ENCODE measurements at regions not wholly inside any gene's neighbourhood (a gene's known extent, or its start where the extent isn't known, plus 50 kb on each side); places are given as distances from the start of the nearest gene placed in this dataset.

DNA sequence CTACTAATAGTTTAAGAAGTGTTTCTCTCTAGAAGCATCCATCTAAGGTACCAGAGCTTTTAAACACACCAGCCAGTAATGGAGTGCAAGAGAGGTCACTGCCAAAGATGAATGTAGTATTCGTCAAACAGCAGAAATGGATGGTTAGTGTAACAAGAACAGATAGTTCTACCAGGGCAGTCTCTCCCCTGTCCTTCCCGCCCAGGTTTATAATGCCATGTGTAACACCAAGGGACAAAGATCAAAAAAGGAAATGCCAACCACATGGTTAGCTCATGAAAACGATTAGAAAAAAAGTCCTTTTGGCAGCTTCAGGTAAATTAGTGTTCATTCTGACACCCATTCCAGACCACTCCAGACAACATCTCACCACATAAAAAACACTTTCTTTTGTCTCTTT lies 100.9 kb downstream of the RPS29 start:
- Mint-ChIP-seq H3K36me3 (ENCODE audit: low read depth) (no peaks in the 10 kb centered on the region), H3K9me3 (ENCODE audit: low read depth) (peaks cover 10% of the 10 kb centered on the region), H3K4me1 (ENCODE audit: low read depth) (no peaks in the 10 kb centered on the region), H3K27me3 (ENCODE audit: low read depth) (peaks cover 70% of the 10 kb centered on the region), H3K4me3 (ENCODE audit: unreplicated experiment) (no peak overlapping the region), H3K27ac (ENCODE audit: unreplicated experiment) (no peak overlapping the region)
- TF ChIP-seq CTCF (IDR thresholded peaks at IDR 0.05): no peak
- DNase-seq (ENCODE audit: low spot score): no peak

DNA sequence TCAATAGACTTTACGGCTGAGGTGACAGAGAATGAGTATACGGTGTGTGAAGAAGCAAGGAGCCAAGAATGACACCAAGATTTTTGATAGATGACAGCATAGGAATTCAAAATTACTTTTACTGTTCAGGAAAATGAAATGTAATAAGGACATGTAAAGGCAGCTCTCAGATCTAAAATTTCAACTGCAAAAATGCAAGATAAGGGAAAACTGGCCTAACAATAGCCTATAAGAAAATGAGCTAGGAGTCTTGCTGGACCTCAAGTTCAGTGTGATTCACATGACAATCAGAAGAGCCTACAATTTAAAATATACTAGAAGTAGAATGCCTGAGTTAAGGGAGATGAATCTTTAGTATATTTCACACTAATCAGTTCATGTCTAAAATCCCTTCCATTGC lies 102.0 kb downstream of the RPS29 start:
- Mint-ChIP-seq H3K4me1 (ENCODE audit: low read depth) (no peaks in the 10 kb centered on the region), H3K9me3 (ENCODE audit: low read depth) (peaks cover 10% of the 10 kb centered on the region), H3K4me3 (ENCODE audit: unreplicated experiment) (no peak overlapping the region), H3K36me3 (ENCODE audit: low read depth) (no peaks in the 10 kb centered on the region), H3K27ac (ENCODE audit: unreplicated experiment) (no peak overlapping the region), H3K27me3 (ENCODE audit: low read depth) (peaks cover 62% of the 10 kb centered on the region)
- DNase-seq (ENCODE audit: low spot score): no peak
- no peak for TF ChIP-seq CTCF (IDR thresholded peaks at IDR 0.05)

DNA sequence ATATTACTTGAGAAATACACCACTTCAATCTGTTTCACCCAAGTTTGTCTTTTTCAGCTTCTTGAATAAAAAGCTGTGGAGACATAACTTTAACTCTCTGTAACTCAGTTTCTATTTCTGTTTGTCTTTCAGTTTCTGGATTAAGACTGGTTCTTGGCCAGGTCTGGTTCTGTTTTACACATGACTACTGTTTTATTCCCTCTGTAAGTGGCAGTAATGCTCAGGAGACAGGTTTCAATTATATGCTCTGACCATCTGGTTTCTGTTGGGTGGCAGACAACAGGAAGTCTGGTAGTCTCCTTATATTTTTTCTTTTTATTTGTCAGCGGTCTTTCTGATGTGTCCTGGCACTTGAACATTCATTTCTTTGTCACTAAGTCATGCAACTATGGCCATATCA lies 102.9 kb downstream of the RPS29 start:
- TF ChIP-seq CTCF (IDR thresholded peaks at IDR 0.05): no peak
- peaks cover 10% of the 10 kb centered on the region for H3K9me3 Mint-ChIP-seq (ENCODE audit: low read depth)
- H3K36me3 Mint-ChIP-seq (ENCODE audit: low read depth): no peaks in the 10 kb centered on the region
- H3K4me1 Mint-ChIP-seq (ENCODE audit: low read depth): no peaks in the 10 kb centered on the region
- H3K4me3 Mint-ChIP-seq (ENCODE audit: unreplicated experiment): no peak overlapping the region
- no peak overlapping the region for H3K27ac Mint-ChIP-seq (ENCODE audit: unreplicated experiment)
- DNase-seq (ENCODE audit: low spot score): no peak
- H3K27me3 Mint-ChIP-seq (ENCODE audit: low read depth): peaks cover 55% of the 10 kb centered on the region

DNA sequence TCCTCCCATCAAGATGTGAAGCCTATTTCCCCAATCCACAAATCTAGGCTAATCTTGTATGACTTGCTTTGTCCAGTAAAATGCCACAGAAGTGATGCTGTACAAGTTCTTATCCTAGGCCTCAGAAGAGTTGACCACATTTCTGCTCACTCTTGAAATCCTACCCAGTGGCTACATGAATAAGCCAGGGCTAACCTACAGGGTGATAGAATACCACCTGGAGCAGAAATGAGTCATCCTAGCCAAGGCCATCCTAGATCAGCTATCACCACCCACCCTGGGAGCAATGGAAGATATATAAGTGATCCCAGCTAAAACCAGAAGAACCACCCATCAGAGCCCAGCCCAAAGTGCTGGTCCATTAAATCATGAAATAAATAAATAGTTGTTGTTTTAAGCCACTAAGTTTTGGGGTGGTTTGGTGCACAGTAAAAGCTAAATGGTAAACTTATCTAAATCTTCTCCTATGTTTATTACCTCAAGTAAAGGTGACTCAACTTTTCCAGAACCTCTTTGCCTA lies 105.1 kb downstream of the RPS29 start:
- Mint-ChIP-seq H3K9me3 (ENCODE audit: low read depth) (peaks cover 10% of the 10 kb centered on the region), H3K27me3 (ENCODE audit: low read depth) (peaks cover 41% of the 10 kb centered on the region), H3K4me1 (ENCODE audit: low read depth) (no peaks in the 10 kb centered on the region), H3K4me3 (ENCODE audit: unreplicated experiment) (no peak overlapping the region), H3K27ac (ENCODE audit: unreplicated experiment) (no peak overlapping the region), H3K36me3 (ENCODE audit: low read depth) (no peaks in the 10 kb centered on the region)
- TF ChIP-seq CTCF (IDR thresholded peaks at IDR 0.05): no peak
- DNase-seq (ENCODE audit: low spot score): no peak

GRCh38 chr14:49480053-49480760 lies 106.0 kb downstream of the RPS29 start:
- peaks cover 10% of the 10 kb centered on the region for H3K9me3 Mint-ChIP-seq (ENCODE audit: low read depth)
- no peak for TF ChIP-seq CTCF (IDR thresholded peaks at IDR 0.05)
- no peaks in the 10 kb centered on the region for H3K36me3 Mint-ChIP-seq (ENCODE audit: low read depth)
- H3K4me3 Mint-ChIP-seq (ENCODE audit: unreplicated experiment): no peak overlapping the region
- DNase-seq (ENCODE audit: low spot score): no peak
- H3K4me1 Mint-ChIP-seq (ENCODE audit: low read depth): no peaks in the 10 kb centered on the region
- peaks cover 38% of the 10 kb centered on the region for H3K27me3 Mint-ChIP-seq (ENCODE audit: low read depth)
- no peak overlapping the region for H3K27ac Mint-ChIP-seq (ENCODE audit: unreplicated experiment)

Data from chondrocyte (in vitro differentiated cells).